Keratinocyte (primary cell): ENCODE measurements at regions not wholly inside any gene's neighbourhood (a gene's known extent, or its start where the extent isn't known, plus 50 kb on each side); places are given as distances from the start of the nearest gene placed in this dataset.

ENCODE experiments used
- EZH2 ChIP-seq: IDR thresholded peaks from one replicate; pipeline ENCODE4 v1.6.1; 2012; ENCODE audit warnings: inconsistent platforms, mild to moderate bottlenecking, low read length, moderate library complexity
- TF ChIP-seq, protein P1 (sequence below), 3 experiments: IDR thresholded peaks in 1 of 3; conservative IDR thresholded peaks in 1 of 3; optimal IDR thresholded peaks in 1 of 3; 2 replicates in 2 of 3; 3 replicates in 1 of 3; pipeline versions ENCODE3 to v1.5.1; 2011; ENCODE audit warnings: low read length in 3 of 3, mild to moderate bottlenecking in 3 of 3, moderate library complexity in 2 of 3, control low read depth in 1 of 3, inconsistent platforms in 1 of 3; ENCODE audit not compliant: insufficient read depth in 2 of 3; ENCODE audit errors: extremely low read depth in 1 of 3

DNA sequence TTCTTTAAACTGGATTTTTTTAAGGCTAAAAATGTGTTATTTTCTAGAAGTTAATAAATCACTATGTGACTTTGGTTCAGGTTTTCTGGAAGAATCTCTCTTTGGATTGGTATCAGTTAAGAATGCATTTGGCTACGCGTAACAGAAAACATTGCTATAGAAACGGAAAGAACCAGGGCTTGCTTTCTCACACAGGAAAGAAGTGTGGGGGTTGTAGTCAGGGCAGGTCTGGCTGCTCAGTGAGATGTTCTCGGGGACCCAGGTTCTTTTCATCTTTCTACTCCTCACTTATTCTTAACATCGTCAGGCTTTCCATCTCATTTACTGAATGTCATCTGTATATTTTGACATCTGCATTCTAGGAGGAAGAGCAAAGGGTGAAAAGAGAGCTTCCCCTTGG is 191.4 kb downstream of the ZBTB18 start:
- TF ChIP-seq, protein P1, sequence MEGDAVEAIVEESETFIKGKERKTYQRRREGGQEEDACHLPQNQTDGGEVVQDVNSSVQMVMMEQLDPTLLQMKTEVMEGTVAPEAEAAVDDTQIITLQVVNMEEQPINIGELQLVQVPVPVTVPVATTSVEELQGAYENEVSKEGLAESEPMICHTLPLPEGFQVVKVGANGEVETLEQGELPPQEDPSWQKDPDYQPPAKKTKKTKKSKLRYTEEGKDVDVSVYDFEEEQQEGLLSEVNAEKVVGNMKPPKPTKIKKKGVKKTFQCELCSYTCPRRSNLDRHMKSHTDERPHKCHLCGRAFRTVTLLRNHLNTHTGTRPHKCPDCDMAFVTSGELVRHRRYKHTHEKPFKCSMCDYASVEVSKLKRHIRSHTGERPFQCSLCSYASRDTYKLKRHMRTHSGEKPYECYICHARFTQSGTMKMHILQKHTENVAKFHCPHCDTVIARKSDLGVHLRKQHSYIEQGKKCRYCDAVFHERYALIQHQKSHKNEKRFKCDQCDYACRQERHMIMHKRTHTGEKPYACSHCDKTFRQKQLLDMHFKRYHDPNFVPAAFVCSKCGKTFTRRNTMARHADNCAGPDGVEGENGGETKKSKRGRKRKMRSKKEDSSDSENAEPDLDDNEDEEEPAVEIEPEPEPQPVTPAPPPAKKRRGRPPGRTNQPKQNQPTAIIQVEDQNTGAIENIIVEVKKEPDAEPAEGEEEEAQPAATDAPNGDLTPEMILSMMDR (optimal IDR thresholded peaks at IDR 0.05 in 1 of 3, IDR thresholded peaks at IDR 0.05 in 1 of 3, conservative IDR thresholded peaks at IDR 0.05 in 1 of 3; ENCODE audit: extremely low read depth in 1 of 3, insufficient read depth in 2 of 3, low read length in 3 of 3): no peak
- no peak for TF ChIP-seq EZH2
